Medulla oblongata (tissue), 1 donor: ENCODE measurements at regions not wholly inside any gene's neighbourhood (a gene's known extent, or its start where the extent isn't known, plus 50 kb on each side); places are given as distances from the start of the nearest gene placed in this dataset.
"Not testable (repeated sequence)": the region's sequence is repeated elsewhere in the genome, so short reads cannot be mapped to it uniquely, and the experiment has no call there.

Experiments
- DNase-seq: peaks from one replicate; pipeline ENCODE4 v3.0.0-alpha.2; 2015; ENCODE audit errors: extremely low spot score

DNA sequence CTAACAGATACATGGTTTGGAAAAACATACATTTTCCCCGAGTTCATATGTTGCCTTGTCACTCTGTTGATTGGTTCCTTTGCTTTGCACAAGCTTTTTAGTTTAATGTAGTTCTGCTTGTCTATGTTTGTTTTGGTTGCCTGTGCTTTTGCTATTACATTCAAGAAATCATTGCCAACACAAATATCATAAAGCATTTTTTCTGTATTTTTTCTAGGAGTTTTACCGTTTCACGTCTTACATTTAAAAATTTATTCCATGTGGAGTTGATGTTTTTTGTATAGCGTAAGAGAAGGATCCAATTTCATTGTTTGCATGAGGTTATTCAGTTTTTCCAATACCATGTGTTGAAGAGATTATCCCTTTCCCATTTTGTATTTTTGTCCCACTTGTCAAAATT lies 941.9 kb upstream of the ADAMTS5 start:
- DNase-seq, result not testable (repeated sequence)

DNA sequence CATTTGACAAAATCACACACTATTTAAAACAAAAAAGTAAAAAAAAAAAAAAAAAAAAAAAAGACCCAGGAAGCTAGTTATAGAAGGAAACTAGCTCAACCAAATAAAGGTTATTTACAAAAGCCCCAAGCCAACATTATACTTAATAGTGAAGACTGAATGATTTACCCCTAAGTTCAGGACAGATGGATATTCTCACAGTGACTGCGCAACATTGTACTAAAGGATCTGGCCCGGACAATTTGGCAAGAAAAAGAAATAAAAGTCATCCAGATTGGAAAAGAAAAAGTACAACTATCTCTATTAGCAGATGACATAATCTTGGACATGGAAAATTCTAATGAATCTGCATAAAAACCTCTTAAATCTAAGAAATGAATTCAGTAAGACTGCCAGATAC lies 936.0 kb upstream of the ADAMTS5 start:
- not testable (repeated sequence) for DNase-seq

DNA sequence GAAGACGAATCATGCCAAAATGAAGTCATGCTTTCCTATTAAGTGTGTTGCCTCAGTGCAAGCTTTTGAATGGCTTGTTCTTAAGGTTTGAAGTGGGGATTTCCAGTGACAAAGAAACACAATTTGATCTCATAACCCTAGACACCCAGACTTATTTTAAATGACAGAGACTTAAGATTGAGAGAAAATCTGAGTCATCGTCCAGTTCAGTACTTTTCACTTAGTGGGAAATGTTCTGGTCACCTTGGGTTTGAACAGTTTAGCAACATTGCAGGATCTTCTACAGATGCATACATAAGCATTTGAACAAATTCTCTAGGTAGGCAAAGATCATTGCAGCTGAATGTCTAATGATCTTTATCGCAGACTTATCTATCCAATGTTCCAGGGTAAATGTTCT lies 926.7 kb upstream of the ADAMTS5 start:
- not testable (repeated sequence) for DNase-seq

DNA sequence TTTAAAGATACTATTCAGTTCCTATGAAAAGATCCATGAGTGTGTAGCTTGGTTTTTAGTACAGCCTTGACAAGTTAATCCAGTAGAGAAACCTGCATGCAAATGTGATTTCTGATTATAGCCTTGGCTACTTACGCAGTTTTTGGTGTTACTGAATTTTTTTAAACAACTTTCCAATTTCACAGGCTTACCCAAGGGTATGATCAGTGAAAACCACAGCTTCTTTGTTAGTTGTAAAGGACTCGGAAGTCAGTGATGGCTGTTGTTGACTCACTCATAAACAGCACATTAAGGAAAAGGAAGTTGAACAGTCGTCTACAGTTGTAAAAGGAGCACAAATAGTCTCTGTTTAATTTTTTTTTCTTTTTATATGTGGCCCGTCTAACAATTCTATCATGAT lies 924.6 kb upstream of the ADAMTS5 start:
- DNase-seq, result not testable (repeated sequence)

DNA sequence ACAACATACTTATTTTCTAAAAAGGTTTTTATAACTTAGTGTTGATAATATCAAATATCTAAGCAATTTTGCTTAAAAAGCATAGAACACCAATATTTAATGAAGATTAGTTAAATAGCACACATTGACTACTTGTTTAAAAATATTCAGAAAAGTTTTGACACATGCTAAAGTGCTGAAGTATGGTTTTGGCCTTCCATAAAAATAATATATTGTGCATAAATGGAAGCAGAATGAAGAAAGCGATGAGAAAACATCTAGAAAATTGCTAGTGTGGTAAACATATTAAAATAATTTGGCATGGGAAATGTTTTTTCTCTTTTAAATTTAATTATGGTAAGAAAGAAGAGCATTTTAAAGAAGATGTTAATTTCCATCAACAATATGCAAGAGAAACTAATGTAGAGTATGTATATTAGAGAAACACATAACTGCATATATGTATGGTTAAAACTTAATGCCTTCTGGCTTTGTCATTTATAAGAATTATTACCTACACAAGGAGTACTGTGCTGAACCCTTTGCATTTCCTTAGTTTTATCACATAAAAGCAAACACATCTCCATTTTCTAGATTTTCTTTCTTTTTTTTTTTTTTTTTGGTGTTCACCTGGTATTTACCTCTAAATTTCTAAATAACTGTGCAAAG lies 921.0 kb upstream of the ADAMTS5 start:
- not testable (repeated sequence) for DNase-seq

DNA sequence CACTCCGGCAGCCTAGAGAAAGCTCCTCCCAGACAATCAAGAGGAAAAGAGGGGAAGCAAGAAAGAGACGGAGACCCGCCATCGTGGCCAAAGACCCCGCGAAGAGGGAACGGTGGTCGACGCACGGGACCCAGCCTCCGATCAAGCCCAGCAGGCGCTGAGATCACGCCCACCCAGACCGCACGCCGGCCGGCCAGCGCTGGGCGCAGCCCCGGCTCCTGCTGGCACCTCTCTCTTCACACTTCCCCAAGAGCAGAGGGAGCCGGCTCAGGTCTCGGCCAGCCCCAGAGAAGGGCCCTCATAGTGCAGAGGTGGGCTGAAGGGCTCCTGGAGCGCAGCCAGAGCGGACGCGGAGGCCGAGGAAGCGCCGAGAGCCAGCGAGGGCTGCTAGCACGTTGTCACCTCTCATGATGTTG lies 918.4 kb upstream of the ADAMTS5 start:
- DNase-seq, result no peak

DNA sequence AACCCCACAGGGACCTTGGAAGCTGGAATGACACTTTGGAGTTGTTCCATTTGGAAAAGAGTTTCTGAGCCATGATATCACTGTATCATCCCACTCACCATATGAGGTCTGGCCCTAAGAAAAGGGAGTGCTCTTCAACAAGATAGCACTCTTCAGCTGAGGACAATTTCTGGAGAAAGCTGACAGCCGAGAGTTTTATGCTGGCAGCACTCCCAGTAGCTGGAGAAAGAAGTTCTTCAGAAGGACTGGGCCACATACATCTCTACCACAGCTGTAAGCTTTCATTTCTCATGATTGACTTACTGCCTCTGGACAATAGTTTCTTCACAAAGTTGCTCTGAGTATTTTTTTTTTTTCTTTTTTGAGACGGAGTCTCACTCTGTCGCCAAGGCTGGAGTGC lies 914.4 kb upstream of the ADAMTS5 start:
- not testable (repeated sequence) for DNase-seq

DNA sequence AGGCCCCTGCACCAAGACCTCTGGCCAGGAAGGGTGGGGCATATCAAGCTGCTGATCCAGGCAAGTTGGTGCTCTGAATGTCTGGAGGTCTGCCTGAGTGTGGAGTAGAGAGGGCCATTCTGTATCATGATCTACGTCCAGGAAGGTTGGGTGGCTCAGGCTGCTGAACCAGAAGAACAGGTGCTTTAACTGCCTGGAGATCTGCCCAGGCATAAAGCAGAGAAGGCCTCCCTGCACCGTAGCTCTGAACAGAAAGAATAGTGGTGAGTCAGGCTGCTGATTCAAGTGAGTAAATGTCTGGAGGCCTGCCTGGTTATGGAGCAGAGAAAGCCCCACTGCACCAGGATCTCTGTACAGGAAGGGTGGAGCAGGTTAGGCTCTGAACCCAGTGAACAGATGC lies 905.5 kb upstream of the ADAMTS5 start:
- DNase-seq, result not testable (repeated sequence)

DNA sequence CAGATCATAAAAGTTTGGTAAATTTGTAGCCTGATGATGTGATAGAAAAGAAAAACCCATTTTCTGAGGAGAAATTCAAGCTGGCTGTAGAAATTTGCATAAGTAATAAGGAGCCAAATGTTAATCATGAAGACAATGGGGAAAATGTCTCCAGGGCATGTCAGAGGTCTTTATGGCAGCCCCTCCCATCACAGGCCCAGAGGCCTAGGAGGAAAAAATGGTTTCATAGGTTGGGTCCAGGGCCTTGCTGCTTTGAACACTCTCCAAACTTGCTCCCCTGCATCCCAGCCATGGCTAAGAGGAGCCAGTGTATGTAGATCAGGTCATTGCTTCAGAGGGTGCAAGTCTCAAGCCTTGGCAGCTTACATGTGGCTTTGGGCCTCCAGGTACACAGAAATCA lies 903.9 kb upstream of the ADAMTS5 start:
- DNase-seq, result not testable (repeated sequence)

DNA sequence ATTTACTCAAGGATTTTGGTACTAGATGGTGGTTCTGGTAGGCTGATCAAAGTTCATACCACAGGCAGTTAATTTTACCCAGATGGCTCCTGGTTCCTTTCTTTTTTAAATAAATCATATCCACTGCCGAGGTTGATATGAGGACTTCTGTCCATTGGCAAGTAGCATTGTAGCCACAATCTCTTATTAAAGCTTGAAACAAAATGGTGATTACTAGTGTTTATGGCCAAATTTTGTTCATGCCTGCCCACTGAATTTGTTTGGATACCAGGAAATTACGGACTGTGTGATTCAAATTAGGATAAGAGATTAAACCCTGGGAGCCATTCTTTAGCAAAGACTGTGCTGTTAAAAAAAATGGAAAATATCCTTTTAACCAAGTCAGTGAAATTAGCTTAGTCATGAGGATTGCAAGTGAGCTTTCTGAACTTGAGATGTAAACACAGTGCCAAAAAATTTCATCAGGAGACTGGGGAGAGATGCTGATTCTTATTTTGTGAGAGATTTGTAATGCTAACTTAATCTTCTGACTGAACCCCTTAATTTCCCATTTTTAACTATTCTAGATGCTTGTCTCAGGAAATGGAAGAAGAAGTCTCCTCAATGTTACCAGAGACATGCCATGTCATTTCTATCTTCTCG lies 893.5 kb upstream of the ADAMTS5 start:
- not testable (repeated sequence) for DNase-seq

DNA sequence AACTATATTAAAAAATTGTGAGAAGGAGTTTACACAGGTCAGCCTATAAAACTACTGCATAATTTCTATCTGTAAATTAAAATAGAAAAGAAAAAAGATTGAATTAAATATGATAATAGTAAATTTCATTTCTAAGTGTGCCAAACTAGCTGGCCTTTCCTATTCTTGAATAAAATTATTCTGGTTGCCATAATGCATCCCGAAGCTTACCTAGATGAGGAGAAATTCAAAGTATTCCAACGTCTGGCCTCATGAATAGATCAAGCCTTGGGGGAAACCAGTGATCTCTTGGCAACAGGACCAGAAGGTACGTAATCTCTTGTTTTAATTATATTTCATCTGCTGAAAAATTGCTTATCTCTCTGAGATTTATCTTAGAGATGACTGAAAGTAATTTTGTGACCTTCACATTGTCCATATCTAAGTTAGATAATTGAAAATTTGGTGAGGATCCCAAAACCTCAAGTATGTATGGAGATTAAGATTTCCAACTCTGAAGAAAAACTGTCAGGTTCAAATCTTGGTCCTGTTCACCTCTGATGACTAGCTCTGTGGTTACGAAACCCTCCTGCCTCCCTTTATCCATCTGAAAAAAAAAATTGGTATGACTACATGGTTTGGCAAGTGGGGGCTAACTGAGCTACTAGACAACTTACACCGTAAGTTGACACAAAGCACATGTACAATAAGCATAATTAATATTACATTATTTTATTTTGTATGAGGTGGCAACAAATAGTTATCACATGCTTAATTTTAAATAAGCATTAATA lies 891.4 kb upstream of the ADAMTS5 start:
- not testable (repeated sequence) for DNase-seq

DNA sequence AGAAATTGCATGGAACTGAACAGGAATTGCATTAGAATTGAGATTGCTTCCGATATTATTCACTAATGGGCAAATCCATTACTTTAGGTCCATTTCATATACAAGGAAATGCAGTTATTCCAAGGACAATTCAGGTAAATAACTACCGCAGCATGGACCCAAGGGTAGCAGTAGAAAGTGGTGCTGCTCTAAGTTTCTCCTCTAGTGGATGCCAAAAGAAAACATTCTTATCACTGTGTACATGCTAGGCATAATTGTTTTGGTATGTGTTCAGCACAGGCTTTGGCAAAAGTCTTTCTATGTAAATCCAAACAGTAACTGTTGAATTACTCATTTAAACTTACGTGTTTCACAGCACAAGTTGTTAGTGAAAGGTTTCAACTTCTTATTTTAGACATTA lies 890.1 kb upstream of the ADAMTS5 start:
- DNase-seq, result not testable (repeated sequence)

DNA sequence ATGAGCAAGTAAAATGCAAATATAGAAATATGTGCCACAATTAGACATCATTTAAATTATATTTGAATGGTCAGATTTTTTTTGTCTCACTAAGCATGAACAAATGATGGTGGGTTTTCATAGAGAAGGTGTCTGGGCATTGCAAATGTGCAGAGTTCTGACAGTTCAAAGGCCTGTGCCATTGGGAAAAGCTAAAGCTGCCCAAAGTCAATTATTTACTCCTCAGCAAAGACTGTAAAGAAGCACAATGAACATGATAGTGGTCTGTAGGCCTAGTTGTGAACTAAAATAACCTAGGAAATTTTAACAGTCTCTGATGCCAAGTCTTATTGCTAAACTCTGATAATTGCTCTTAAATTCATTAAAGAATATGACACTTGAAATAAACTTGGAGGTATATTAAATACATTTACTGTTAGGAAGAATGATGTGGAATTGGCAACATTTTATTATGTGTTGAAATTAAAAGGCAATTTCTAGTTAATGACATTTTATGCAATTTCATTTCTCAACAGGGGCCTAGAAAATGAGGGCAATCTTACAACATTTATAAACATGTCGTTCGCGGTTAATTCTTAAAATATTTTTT lies 874.3 kb upstream of the ADAMTS5 start:
- DNase-seq, result no peak

DNA sequence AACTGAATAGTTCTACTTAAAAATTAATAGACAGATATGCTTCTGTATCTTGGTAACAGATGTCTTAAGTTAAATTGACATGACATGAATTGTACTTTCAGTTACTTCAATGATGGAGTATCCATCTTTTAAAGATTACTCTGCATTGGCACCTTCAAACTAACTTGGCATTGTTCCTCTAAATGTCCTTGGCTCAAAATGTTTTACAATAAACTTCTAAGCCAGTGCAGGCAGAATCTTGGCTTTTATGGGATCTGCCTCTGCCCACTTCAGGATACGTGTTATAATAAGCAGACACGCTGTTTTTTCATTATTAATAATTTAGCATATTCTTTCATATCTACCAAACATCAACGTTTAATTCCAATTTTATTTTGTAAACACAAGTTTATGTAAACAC lies 873.4 kb upstream of the ADAMTS5 start:
- peak; percentile 30 for DNase-seq

DNA sequence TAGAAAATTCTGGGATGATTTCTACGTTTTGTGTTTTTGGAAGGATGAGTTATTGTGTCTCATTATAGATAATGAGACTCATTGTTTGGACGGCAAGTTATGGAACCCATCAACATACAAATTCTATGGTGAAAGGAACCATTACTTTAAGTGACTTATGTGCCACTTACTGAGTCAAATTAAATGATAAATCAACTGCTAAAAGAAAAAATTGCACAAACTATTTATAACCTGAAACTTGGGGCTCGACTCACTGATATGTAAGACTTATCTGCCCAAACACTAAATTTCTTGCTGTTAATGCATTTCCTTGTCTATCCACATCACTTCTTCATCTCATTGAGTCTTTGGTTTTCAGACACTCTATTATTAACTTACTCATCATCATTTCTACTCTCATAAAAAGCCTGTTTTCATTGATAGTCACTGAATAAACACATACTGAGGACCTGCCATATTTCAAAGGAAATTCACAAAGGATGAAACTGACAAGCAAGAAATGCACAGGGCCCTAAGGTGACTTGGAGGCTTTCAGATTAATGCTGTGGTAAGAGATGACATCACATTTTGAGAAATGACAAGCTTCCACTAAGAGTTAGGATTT lies 872.7 kb upstream of the ADAMTS5 start:
- DNase-seq, result no peak

DNA sequence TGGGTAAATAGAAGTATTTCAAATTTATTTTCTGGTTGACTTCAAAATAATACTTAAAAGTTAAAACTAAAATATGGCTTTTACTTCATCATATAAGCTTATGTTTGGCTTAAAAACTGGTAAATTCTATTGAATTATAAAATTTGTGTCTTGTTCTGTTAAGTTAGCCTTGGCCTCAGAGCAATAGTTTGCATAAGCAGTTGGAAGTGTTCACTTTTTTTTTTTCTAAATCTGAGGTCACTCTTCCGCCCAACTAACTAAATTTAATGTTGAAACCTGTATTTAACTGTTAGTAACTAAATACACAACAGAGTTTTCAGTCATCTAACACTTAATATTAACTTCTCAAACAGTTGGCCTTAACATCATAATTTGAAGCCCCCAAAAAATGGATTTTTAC lies 871.7 kb upstream of the ADAMTS5 start:
- peak; percentile 11 for DNase-seq

DNA sequence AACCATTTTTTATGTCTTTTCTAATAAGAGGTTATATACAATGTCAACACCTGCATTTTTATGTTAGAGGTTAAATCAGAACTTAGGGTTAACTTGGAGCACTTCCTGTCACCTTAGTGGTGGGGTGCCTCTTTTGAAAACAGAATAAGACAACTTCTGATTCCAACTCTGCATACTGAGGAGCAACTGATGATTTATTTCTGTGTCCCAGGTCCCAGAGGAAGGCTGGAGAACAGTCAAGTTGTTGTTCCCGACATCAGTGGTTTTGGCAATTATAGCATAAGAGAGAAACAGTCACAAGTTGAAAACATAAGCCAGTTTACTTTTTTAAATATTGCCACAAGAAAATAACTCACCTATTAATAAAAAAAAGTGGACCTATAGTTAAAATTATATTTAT lies 871.0 kb upstream of the ADAMTS5 start:
- peak; percentile 45 for DNase-seq

DNA sequence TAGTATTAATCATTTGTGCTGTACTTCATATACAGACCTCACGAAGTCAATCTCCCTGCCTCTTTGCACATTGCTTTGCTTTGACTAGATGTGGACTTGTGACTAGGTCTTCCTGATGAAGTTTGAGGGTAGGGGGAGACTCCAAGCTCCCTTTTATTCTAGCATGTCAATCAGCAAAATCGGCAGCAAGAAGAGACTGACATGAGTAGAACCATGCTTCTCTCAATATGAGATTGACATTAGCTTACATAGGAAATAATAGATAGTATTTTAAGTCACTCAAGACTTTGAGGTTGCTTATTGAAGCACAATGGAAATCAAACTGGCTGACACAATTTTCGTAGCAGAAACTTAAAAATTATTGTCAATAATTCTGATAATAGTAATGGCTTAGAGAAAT lies 866.4 kb upstream of the ADAMTS5 start:
- no peak for DNase-seq

DNA sequence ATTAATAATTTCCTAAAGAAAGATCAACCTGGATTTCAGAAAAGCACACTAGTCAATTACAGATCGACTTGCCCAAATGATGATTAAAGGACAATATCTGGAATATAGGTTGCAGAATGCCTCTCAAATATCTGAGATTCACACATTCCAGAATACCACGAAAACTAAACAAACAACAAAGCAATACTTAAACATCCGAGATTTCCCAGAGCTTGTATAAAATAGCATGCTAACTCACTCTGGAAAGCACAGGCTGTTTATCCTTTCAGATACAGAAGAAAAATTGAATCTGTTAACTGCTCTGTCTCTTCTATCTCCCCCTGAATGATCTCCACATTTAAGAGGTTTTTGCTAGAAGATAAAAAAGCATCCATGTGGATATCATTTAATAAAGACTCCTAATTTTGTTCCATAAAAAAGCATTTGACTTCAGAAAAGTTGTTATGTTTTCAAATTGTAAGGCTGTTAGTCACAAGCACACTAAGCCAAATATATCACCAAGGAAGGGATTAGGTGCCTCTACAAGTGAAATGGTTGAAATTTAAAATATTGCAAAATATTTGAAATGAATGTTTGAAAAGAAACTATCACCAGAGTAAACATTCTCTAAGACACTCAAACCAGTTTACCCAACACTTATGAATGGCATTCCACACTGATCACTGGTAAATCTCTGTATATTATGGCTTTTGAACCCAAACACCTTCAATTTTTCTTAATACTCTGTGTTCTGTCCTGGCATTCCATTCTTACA lies 865.1 kb upstream of the ADAMTS5 start:
- DNase-seq, result no peak

DNA sequence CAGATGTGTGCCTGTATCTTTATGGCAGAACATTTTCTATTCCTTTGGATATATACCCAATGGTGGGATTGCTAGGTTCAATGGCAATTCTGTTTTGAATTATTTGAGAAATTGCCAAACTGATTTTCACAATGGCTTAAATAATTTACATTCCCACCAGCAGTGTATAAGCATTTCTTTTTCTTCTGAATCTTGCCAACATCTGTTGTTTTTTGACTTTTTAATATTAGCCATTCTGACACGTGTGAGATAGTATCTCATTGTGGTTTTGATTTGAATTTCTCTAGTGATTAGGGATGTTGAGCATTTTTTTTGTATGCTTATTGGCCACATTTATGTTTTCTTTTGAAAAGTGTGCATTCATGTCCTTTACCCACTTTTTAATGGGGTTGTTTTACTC lies 864.3 kb upstream of the ADAMTS5 start:
- DNase-seq, result no peak

DNA sequence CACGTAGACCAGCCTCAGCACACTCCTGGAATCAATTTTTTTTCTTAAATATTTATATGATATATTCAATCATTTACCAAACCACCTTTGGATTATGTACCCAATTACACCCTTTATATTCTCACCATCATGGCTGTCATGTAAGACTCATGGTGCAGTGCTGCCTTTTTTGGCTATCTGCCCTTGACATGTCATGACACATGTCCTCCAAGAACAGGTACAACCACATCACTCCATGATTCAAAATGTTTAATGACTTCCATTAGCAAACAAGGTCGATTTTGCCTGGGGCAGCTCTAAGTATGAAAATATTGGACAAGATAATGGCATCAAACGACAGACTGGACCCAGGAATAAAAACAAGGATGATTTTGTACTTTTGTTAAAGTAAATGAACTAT lies 861.1 kb upstream of the ADAMTS5 start:
- DNase-seq, result no peak
